ENCODE measurements at regions not wholly inside any gene's neighbourhood (a gene's known extent, or its start where the extent isn't known, plus 50 kb on each side); places are given as distances from the start of the nearest gene placed in this dataset.

DNA sequence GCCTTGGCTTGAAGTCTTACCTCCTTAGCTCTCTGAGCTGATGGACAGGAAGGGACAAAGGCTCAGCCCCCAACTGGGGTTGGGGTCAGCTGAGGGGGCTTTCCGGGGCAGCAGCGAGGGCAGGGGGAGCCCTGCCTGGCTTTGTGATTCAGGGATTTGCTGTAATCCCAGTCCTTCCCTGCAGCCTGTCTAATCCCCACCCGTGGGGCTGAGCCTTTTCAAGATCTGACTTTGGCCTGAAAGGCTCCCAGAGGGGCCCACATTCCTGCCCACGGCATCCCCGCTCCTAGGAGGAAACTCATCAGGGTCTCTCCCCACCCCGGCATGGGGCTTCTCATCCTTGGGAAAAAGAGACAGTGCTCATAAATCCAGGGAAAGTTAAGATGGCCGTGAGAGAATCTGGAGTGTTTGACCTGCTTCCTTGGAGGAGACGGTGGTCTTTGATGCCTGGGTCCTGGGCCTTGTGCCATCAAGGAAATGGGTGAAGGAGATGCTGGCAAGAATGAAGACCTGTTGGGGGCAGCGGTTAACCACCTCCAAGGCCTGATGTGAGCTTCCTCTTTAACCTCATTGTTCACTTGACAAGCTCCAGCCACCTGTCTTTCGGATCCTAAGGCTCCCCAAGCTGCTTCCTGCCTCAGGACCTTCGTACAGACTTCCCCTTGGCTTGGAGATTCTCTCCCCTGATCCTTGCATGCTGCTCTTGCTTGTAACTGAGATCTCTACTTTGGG, 83.1 kb upstream of the WNT4 start:
- Mint-ChIP-seq H3K4me3 (no peak overlapping the region), H3K4me1 (ENCODE audit: low read depth) (no peaks in the 10 kb centered on the region), H3K36me3 (ENCODE audit: low read depth) (no peaks in the 10 kb centered on the region), H3K9me3 (no peaks in the 10 kb centered on the region), H3K27ac (no peak overlapping the region), H3K27me3 (ENCODE audit: insufficient read depth) (peaks cover 2% of the 10 kb centered on the region)
- intact Hi-C loops (cut with micrococcal nuclease), result no loop called here
- DNase-seq (ENCODE audit: low spot score), result no peak

GRCh38 chr1:22228074-22228473, 85.2 kb upstream of the WNT4 start:
- H3K4me3 Mint-ChIP-seq, result no peak overlapping the region
- H3K9me3 Mint-ChIP-seq, result no peaks in the 10 kb centered on the region
- DNase-seq (ENCODE audit: low spot score), result no peak
- no peaks in the 10 kb centered on the region for H3K36me3 Mint-ChIP-seq (ENCODE audit: low read depth)
- no peaks in the 10 kb centered on the region for H3K27me3 Mint-ChIP-seq (ENCODE audit: insufficient read depth)
- intact Hi-C loops (cut with micrococcal nuclease), result no loop called here
- H3K4me1 Mint-ChIP-seq (ENCODE audit: low read depth), result no peaks in the 10 kb centered on the region
- no peak overlapping the region for H3K27ac Mint-ChIP-seq

DNA sequence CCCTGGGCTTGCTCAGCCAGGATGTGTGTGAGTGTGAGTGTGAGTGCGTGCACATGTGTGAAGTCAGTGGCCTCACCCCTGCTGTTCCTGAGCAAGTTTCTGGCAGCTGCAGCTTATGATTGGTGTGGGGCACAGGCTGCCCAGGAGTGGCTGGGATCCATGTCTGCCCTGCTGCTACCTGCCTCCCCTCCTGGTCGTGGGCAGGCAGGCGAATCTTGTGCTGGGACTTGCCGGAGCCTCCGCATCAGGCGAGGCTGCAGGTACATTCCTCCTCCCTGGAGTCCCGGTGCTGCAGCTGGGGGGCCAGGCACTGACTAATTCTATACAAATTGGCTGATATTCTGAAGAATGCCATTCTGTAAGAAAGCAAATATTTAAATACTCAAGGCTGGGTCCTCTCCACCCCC, 85.6 kb upstream of the WNT4 start:
- Mint-ChIP-seq H3K9me3 (no peaks in the 10 kb centered on the region), H3K4me3 (no peak overlapping the region), H3K4me1 (ENCODE audit: low read depth) (no peaks in the 10 kb centered on the region), H3K27ac (no peak overlapping the region), H3K36me3 (ENCODE audit: low read depth) (no peaks in the 10 kb centered on the region), H3K27me3 (ENCODE audit: insufficient read depth) (no peaks in the 10 kb centered on the region)
- intact Hi-C loops (cut with micrococcal nuclease), result no loop called here
- DNase-seq (ENCODE audit: low spot score), result no peak

GRCh38 chr1:22229379-22229778, 86.5 kb upstream of the WNT4 start:
- DNase-seq (ENCODE audit: low spot score), result no peak
- Mint-ChIP-seq H3K27ac (no peak overlapping the region), H3K36me3 (ENCODE audit: low read depth) (no peaks in the 10 kb centered on the region), H3K4me3 (no peak overlapping the region), H3K27me3 (ENCODE audit: insufficient read depth) (no peaks in the 10 kb centered on the region), H3K4me1 (ENCODE audit: low read depth) (no peaks in the 10 kb centered on the region), H3K9me3 (no peaks in the 10 kb centered on the region)
- intact Hi-C loops (cut with micrococcal nuclease), result no loop called here

DNA sequence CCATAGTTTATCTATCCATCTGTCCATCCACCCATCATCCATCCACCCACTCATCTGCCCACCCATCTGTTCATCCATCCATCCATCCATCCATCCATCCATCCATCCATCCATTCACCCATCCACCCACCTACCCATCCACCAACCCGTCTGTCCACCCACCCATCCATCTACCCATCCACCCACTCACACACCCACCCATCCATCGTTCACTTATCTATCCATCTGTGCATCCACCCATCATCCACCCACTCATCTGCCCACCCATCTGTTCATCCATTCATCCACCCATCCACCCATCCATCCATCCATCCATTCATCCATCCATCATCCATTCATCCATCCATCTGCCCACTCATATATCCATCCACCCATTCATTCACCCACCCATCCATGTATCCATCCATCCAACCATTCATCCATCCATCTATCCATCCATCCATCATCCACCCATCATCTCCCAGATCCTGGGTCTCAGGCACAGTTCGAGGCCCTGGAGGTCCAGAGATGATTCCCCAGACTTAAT, 88.2 kb upstream of the WNT4 start:
- H3K27me3 Mint-ChIP-seq (ENCODE audit: insufficient read depth), result no peaks in the 10 kb centered on the region
- H3K9me3 Mint-ChIP-seq, result no peaks in the 10 kb centered on the region
- H3K27ac Mint-ChIP-seq, result no peak overlapping the region
- H3K4me1 Mint-ChIP-seq (ENCODE audit: low read depth), result no peaks in the 10 kb centered on the region
- H3K4me3 Mint-ChIP-seq, result no peak overlapping the region
- intact Hi-C loops (cut with micrococcal nuclease), result no loop called here
- DNase-seq (ENCODE audit: low spot score), result no peak
- no peaks in the 10 kb centered on the region for H3K36me3 Mint-ChIP-seq (ENCODE audit: low read depth)

GRCh38 chr1:22231995-22232690, 89.2 kb upstream of the WNT4 start:
- no peak for DNase-seq (ENCODE audit: low spot score)
- intact Hi-C loops (cut with micrococcal nuclease), result no loop called here
- H3K4me1 Mint-ChIP-seq (ENCODE audit: low read depth), result no peaks in the 10 kb centered on the region
- no peaks in the 10 kb centered on the region for H3K27me3 Mint-ChIP-seq (ENCODE audit: insufficient read depth)
- no peaks in the 10 kb centered on the region for H3K9me3 Mint-ChIP-seq
- H3K4me3 Mint-ChIP-seq, result no peak overlapping the region
- no peaks in the 10 kb centered on the region for H3K36me3 Mint-ChIP-seq (ENCODE audit: low read depth)
- H3K27ac Mint-ChIP-seq, result no peak overlapping the region

GRCh38 chr1:22233222-22233621, 90.3 kb upstream of the WNT4 start:
- Mint-ChIP-seq H3K9me3 (no peaks in the 10 kb centered on the region), H3K27me3 (ENCODE audit: insufficient read depth) (peaks cover 1% of the 10 kb centered on the region), H3K4me3 (no peak overlapping the region), H3K36me3 (ENCODE audit: low read depth) (no peaks in the 10 kb centered on the region), H3K4me1 (ENCODE audit: low read depth) (no peaks in the 10 kb centered on the region), H3K27ac (no peak overlapping the region)
- intact Hi-C loops (cut with micrococcal nuclease), result no loop called here
- DNase-seq (ENCODE audit: low spot score), result no peak

DNA sequence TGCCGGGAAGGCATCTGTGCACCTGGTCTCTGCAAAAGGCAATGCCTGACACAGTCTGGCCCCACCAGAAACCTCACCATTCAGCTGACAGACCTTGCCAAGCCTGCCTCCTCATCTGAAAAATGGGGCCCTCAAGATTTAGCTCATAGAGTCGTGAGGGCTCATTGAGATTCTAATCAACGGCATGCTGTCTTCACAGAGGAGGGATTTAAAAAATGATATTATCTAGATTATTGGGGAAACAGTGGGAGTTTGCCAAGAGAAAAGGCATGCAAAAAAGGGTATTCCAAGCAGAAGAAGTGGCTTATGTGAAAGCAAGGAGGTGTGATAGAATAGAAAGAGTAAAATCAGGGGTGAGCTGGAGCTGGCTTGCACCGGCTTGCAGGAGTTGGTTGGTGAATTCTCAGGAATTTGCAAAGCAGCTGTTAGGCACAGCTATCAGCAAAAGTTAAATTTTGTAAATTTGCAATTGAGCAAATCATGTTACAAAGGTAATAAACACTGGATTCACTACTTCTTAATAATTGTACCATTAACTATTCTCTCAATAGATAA, 91.7 kb upstream of the WNT4 start:
- DNase-seq (ENCODE audit: low spot score), result no peak
- peaks cover 1% of the 10 kb centered on the region for H3K27me3 Mint-ChIP-seq (ENCODE audit: insufficient read depth)
- intact Hi-C loops (cut with micrococcal nuclease), result no loop called here
- H3K4me3 Mint-ChIP-seq, result no peak overlapping the region
- H3K27ac Mint-ChIP-seq, result no peak overlapping the region
- H3K36me3 Mint-ChIP-seq (ENCODE audit: low read depth), result no peaks in the 10 kb centered on the region
- no peaks in the 10 kb centered on the region for H3K9me3 Mint-ChIP-seq
- H3K4me1 Mint-ChIP-seq (ENCODE audit: low read depth), result no peaks in the 10 kb centered on the region

DNA sequence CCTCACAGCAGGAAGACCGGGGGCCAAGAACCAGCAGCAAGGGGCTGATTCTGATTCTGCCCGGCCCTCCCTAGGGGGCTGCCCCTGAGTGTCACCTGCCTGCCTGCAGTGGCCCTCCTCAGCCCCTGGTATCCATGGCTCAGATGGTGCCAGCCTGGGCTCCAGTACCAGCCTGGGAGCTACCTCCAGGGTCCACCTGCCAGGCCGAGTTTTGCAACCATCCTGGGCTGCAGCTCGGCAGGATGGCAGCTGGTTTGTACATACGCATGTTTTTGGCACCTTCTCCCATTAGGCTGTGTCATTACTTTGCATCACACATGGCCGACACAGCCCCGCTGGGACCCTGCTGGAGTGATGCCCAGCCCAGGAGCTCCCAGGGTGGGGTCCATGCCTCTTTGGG, 93.3 kb upstream of the WNT4 start:
- Mint-ChIP-seq H3K4me3 (no peak overlapping the region), H3K9me3 (no peaks in the 10 kb centered on the region), H3K27me3 (ENCODE audit: insufficient read depth) (peaks cover 1% of the 10 kb centered on the region), H3K36me3 (ENCODE audit: low read depth) (no peaks in the 10 kb centered on the region), H3K4me1 (ENCODE audit: low read depth) (no peaks in the 10 kb centered on the region), H3K27ac (no peak overlapping the region)
- intact Hi-C loops (cut with micrococcal nuclease), result no loop called here
- no peak for DNase-seq (ENCODE audit: low spot score)

DNA sequence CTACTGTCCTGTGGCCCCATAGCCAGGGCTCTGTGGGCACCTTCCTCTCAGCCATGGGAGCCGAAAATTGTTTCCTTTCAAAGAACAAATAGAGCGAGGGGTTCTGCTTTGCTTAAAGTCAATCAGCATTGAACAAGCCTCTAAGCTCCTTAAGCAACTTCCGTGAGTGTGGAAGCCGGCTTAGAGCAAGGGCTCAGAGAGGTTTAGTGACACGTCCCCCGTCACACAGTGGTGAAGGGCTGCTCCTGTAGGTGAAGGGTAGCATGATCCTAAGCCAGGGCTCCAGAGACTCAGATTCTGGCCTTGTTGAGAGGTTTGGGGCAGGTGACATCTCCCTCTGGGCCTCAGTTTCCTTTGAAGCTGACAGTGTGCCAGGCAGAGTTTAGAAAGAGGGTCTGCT, 94.0 kb upstream of the WNT4 start:
- peaks cover 1% of the 10 kb centered on the region for H3K27me3 Mint-ChIP-seq (ENCODE audit: insufficient read depth)
- H3K9me3 Mint-ChIP-seq, result no peaks in the 10 kb centered on the region

DNA sequence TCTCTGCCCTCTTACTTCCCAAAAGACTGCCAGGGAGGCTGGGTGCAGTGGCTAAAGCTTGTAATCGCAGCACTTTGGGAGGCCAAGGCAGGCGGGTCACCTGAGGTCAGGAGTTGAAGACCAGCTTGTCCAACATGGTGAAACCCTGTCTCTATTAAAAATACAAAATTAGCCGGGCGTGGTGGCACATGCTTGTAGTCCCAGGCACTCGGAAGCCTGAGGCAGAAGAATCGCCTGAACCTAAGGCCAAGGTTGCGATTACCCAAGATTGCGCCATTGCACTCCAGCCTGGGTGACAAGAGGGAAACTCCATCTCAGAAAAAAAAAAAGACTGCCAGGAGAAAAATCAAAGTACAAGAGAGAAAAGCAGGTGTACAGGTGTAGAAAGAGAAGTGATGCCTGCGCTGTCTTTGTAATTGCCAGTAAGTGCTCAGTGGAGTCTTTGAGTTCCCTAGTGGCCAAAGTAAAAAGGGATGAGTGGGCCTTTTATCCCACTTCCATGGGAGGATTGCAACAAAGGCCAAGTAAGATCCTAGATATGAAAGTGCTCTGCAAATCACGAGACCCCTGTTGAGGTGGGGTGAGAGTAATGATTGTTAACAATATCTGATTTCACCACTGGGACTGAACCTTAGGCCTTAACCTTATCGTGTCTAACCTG, 94.7 kb upstream of the WNT4 start:
- H3K36me3 Mint-ChIP-seq (ENCODE audit: low read depth), result no peaks in the 10 kb centered on the region
- H3K27ac Mint-ChIP-seq, result no peak overlapping the region
- no peaks in the 10 kb centered on the region for H3K4me1 Mint-ChIP-seq (ENCODE audit: low read depth)
- no peaks in the 10 kb centered on the region for H3K9me3 Mint-ChIP-seq
- H3K27me3 Mint-ChIP-seq (ENCODE audit: insufficient read depth), result peaks cover 1% of the 10 kb centered on the region
- DNase-seq (ENCODE audit: low spot score), result no peak
- intact Hi-C loops (cut with micrococcal nuclease), result no loop called here
- no peak overlapping the region for H3K4me3 Mint-ChIP-seq

More for the DNA sequence above, 94.0 kb upstream of the WNT4 start:
- H3K4me3 Mint-ChIP-seq, result no peak overlapping the region
- no peaks in the 10 kb centered on the region for H3K36me3 Mint-ChIP-seq (ENCODE audit: low read depth)
- no peak overlapping the region for H3K27ac Mint-ChIP-seq
- intact Hi-C loops (cut with micrococcal nuclease), result no loop called here
- H3K4me1 Mint-ChIP-seq (ENCODE audit: low read depth), result no peaks in the 10 kb centered on the region
- DNase-seq (ENCODE audit: low spot score), result no peak

DNA sequence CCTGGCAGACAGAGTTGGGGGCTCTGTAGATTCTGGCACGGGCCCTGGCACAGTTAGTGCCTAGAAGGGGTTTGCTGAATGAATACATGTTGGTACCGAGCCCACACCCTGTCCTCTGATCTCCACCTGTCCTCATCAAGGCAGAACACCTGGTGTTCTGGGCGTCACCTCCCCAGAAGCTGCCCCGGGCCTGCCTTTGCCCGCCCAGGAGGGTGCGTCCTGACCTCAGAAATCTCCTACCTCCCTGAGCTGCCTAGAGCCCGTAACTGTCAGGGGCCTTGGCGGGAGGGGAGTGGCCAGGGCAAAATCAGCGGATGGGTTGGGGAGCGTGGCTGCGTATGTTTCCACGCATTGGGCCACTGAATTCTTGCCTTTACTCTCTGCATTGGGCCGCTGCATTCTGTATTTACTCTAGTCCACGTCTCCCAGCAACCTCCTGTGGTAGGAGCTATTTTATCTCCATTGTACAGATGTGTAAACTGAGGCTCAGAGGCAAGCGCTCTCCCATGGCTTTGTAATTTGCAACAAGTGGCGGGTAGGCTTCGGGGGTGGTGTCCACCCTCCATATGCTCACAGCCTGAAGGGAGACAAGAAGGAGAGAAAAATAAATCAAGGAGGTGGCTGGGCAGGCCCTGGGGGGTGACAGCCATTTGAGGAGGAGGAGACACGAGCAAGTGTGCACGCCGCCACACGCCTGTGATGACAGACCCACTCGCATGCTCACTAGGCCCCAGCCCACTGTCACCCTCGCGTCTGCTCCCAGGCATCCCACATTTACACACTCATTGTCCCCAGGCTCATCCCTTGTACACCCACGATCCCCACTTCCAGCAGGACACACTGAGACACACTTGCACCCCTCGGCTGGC, 95.7 kb upstream of the WNT4 start:
- Mint-ChIP-seq H3K9me3 (no peaks in the 10 kb centered on the region), H3K36me3 (ENCODE audit: low read depth) (no peaks in the 10 kb centered on the region), H3K4me3 (no peak overlapping the region), H3K27me3 (ENCODE audit: insufficient read depth) (peaks cover 1% of the 10 kb centered on the region), H3K27ac (no peak overlapping the region), H3K4me1 (ENCODE audit: low read depth) (no peaks in the 10 kb centered on the region)
- no peak for DNase-seq (ENCODE audit: low spot score)
- intact Hi-C loops (cut with micrococcal nuclease), result no loop called here

All from activated T-helper 1 cell treated with anti-CD3 and anti-CD28 coated beads, Interleukin-12 subunit alpha, Interleukin-12 subunit beta, Interleukin-2, Interleukin-4 antibody, amounts not matched to agents 30 ng/mL and 10 ng/mL and 1 ng/mL, durations not matched to agents 14 hours and 24 hours and 36 hours (primary cell).